WTC11 (cell line): ENCODE measurements at regions not wholly inside any gene's neighbourhood (a gene's known extent, or its start where the extent isn't known, plus 50 kb on each side); places are given as distances from the start of the nearest gene placed in this dataset.

Source experiments
- ATAC-seq: fragments of 200-7000 bp; cut with Tn5 transposase; 2 replicates; pipeline ENCODE4 v1.10.0; 2021; ENCODE audit warnings: mild to moderate bottlenecking, moderate library complexity
- CTCF ChIA-PET: fragments of 300-600 bp; sonication (Branson Sonifier 250); formaldehyde crosslinking; loops from one replicate; lab custom pipeline; 2021; ENCODE audit warnings: antibody characterized with exemption; lab: Charles Lee
- POLR2A ChIA-PET: fragments of 350-600 bp; sonication (Branson Sonifier 250); formaldehyde crosslinking; loops from one replicate; lab custom pipeline; 2021; ENCODE audit warnings: antibody characterized with exemption; lab: Charles Lee
- DNase-seq: peaks from one replicate; pipeline ENCODE4 v3.0.0; 2021; ENCODE audit warnings: low spot score
- H3K27ac Mint-ChIP-seq: 2 replicates; pipeline ENCODE4 v1.8.0; 2021; ENCODE audit warnings: mixed read lengths
- H3K27me3 Mint-ChIP-seq: 2 replicates; pipeline ENCODE4 v1.8.0; 2021; ENCODE audit warnings: low read depth, mild to moderate bottlenecking, moderate library complexity, mixed read lengths
- H3K36me3 Mint-ChIP-seq: 2 replicates; pipeline ENCODE4 v1.8.0; 2021; ENCODE audit warnings: mixed read lengths
- H3K4me1 Mint-ChIP-seq: 2 replicates; pipeline ENCODE4 v1.8.0; 2022; ENCODE audit warnings: mixed read lengths
- H3K4me3 Mint-ChIP-seq: 2 replicates; pipeline ENCODE4 v1.8.0; 2021; ENCODE audit warnings: mild to moderate bottlenecking, moderate library complexity, mixed read lengths
- H3K9me3 Mint-ChIP-seq: 2 replicates; pipeline ENCODE4 v1.8.0; 2021; ENCODE audit warnings: mixed read lengths
- FOXP1 ChIP-seq: sonication (generic); formaldehyde crosslinking; IDR thresholded peaks from 2 replicates; pipeline ENCODE4 v1.8.0; 2022; ENCODE audit warnings: missing genetic modification reagents, mild to moderate bottlenecking, moderate library complexity, borderline replicate concordance
- GTF2I ChIP-seq: fragments of 250-450 bp; sonication (Bioruptor Pico); conservative IDR thresholded peaks from 2 replicates; pipeline ENCODE4 v1.4.0; 2021; ENCODE audit warnings: mild to moderate bottlenecking
- JAZF1 ChIP-seq: fragments of 250-450 bp; sonication (Bioruptor Pico); IDR thresholded peaks from 2 replicates; pipeline ENCODE4 v1.9.0; 2021; ENCODE audit warnings: moderate library complexity, mild to moderate bottlenecking, inconsistent platforms
- NR3C1 ChIP-seq: sonication (generic); formaldehyde crosslinking; conservative IDR thresholded peaks from 2 replicates; pipeline ENCODE4 v1.8.1; 2023; ENCODE audit warnings: low read depth, mild to moderate bottlenecking, missing genetic modification reagents
- RORB ChIP-seq: fragments of 250-450 bp; sonication (Bioruptor Pico); IDR thresholded peaks from 2 replicates; pipeline ENCODE4 v1.9.0; 2021; ENCODE audit warnings: mild to moderate bottlenecking
- SMAD3 ChIP-seq: sonication (generic); formaldehyde crosslinking; IDR thresholded peaks from 2 replicates; pipeline ENCODE4 v1.8.0; 2022; ENCODE audit warnings: missing genetic modification reagents, mild to moderate bottlenecking, borderline replicate concordance
- SOX15 ChIP-seq: fragments of 250-450 bp; sonication (Bioruptor Pico); IDR thresholded peaks from 2 replicates; pipeline ENCODE4 v1.9.0; 2021; ENCODE audit warnings: mild to moderate bottlenecking
- SP1 ChIP-seq: sonication (generic); formaldehyde crosslinking; conservative IDR thresholded peaks from 2 replicates; pipeline ENCODE4 v1.8.1; 2022; ENCODE audit warnings: missing genetic modification reagents
- TCF7 ChIP-seq: sonication (generic); formaldehyde crosslinking; IDR thresholded peaks from 2 replicates; pipeline ENCODE4 v1.8.0; 2022; ENCODE audit warnings: mild to moderate bottlenecking, low read depth, missing genetic modification reagents, moderate library complexity
- ZNF317 ChIP-seq: sonication (generic); formaldehyde crosslinking; IDR thresholded peaks from 2 replicates; pipeline ENCODE4 v1.8.1; 2023; ENCODE audit warnings: low read depth, mild to moderate bottlenecking, moderate library complexity, missing genetic modification reagents, borderline replicate concordance
- TF ChIP-seq, protein P1 (sequence below): sonication (generic); formaldehyde crosslinking; IDR thresholded peaks from 2 replicates; pipeline ENCODE4 v1.8.1; 2022; ENCODE audit warnings: low read depth, mild to moderate bottlenecking, moderate library complexity, missing genetic modification reagents, borderline replicate concordance
- TF ChIP-seq, protein P2 (sequence below): fragments of 200-600 bp; IDR thresholded peaks from 2 replicates; pipeline ENCODE4 v1.8.0; 2022; ENCODE audit warnings: antibody characterized with exemption
- TF ChIP-seq, protein P3 (sequence below): sonication (generic); formaldehyde crosslinking; IDR thresholded peaks from 2 replicates; pipeline ENCODE4 v1.8.1; 2023; ENCODE audit warnings: mild to moderate bottlenecking, missing genetic modification reagents, moderate library complexity
- TF ChIP-seq, protein P4 (sequence below): sonication (generic); formaldehyde crosslinking; IDR thresholded peaks from 2 replicates; pipeline ENCODE4 v1.8.1; 2023; ENCODE audit warnings: mild to moderate bottlenecking, moderate library complexity, missing genetic modification reagents
- TF ChIP-seq, protein P5 (sequence below): fragments of 250-450 bp; sonication (Bioruptor Pico); conservative IDR thresholded peaks from 2 replicates; pipeline ENCODE4 v1.9.0; 2021; ENCODE audit warnings: mild to moderate bottlenecking
- TF ChIP-seq, protein P6 (sequence below): sonication (generic); formaldehyde crosslinking; conservative IDR thresholded peaks from 2 replicates; pipeline ENCODE4 v1.8.1; 2022; ENCODE audit warnings: mild to moderate bottlenecking, missing genetic modification reagents
- TF ChIP-seq, protein P7 (sequence below): fragments of 250-450 bp; sonication (Bioruptor Pico); IDR thresholded peaks from 2 replicates; pipeline ENCODE4 v1.8.0; 2021; ENCODE audit warnings: mild to moderate bottlenecking
- TF ChIP-seq, protein P8 (sequence below): sonication (generic); formaldehyde crosslinking; IDR thresholded peaks from 2 replicates; pipeline ENCODE4 v1.8.1; 2022; ENCODE audit warnings: low read depth, missing genetic modification reagents, borderline replicate concordance
- TF ChIP-seq, protein P9 (sequence below): sonication (generic); formaldehyde crosslinking; IDR thresholded peaks from 2 replicates; pipeline ENCODE4 v1.8.1; 2023; ENCODE audit warnings: mild to moderate bottlenecking, missing genetic modification reagents
- TF ChIP-seq, protein P10 (sequence below): fragments of 250-450 bp; sonication (Bioruptor Pico); IDR thresholded peaks from 2 replicates; pipeline ENCODE4 v1.9.0; 2021; ENCODE audit warnings: mild to moderate bottlenecking

DNA sequence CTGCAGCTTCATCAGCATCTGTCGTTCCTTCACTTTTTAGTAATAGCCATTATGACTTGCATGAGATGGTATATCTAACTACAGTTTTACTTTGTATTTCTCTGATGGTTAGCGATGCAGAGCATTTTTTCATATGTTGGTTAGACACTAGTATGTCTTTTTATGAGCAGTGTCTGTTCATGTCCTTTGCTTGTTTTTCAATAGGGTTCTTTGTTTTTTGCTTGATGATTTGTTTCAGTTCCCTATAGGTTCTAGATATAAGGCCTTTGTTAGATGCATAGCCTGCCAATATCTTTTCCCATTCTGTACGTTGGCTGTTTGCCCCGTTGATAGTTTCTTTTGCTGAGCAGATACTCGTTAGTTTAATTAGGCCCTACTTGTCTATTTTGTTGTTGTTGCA, 487.2 kb upstream of the BCHE start:
- no peak for DNase-seq
- no peak for ATAC-seq
- CTCF ChIA-PET, result no interaction called here
- Mint-ChIP-seq H3K36me3 (no peaks in the 10 kb centered on the region), H3K4me1 (peaks cover 8% of the 10 kb centered on the region), H3K27me3 (no peaks in the 10 kb centered on the region), H3K27ac (no peak overlapping the region), H3K4me3 (no peak overlapping the region), H3K9me3 (peaks cover 5% of the 10 kb centered on the region; the same call in 1 of the 2 replicates)
- POLR2A ChIA-PET, result no interaction called here
- TF ChIP-seq, protein P1, sequence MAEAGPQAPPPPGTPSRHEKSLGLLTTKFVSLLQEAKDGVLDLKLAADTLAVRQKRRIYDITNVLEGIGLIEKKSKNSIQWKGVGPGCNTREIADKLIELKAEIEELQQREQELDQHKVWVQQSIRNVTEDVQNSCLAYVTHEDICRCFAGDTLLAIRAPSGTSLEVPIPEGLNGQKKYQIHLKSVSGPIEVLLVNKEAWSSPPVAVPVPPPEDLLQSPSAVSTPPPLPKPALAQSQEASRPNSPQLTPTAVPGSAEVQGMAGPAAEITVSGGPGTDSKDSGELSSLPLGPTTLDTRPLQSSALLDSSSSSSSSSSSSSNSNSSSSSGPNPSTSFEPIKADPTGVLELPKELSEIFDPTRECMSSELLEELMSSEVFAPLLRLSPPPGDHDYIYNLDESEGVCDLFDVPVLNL (CRISPR knock-in tag), result no peak
- no peak for TF ChIP-seq NR3C1
- no peak for TF ChIP-seq JAZF1 (CRISPR knock-in tag)
- no peak for TF ChIP-seq RORB (CRISPR knock-in tag)
- no peak for TF ChIP-seq ZNF317 (CRISPR knock-in tag)
- TF ChIP-seq GTF2I (CRISPR knock-in tag), result no peak
- TF ChIP-seq SMAD3 (CRISPR knock-in tag), result no peak
- TF ChIP-seq, protein P2, sequence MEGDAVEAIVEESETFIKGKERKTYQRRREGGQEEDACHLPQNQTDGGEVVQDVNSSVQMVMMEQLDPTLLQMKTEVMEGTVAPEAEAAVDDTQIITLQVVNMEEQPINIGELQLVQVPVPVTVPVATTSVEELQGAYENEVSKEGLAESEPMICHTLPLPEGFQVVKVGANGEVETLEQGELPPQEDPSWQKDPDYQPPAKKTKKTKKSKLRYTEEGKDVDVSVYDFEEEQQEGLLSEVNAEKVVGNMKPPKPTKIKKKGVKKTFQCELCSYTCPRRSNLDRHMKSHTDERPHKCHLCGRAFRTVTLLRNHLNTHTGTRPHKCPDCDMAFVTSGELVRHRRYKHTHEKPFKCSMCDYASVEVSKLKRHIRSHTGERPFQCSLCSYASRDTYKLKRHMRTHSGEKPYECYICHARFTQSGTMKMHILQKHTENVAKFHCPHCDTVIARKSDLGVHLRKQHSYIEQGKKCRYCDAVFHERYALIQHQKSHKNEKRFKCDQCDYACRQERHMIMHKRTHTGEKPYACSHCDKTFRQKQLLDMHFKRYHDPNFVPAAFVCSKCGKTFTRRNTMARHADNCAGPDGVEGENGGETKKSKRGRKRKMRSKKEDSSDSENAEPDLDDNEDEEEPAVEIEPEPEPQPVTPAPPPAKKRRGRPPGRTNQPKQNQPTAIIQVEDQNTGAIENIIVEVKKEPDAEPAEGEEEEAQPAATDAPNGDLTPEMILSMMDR, result no peak

DNA sequence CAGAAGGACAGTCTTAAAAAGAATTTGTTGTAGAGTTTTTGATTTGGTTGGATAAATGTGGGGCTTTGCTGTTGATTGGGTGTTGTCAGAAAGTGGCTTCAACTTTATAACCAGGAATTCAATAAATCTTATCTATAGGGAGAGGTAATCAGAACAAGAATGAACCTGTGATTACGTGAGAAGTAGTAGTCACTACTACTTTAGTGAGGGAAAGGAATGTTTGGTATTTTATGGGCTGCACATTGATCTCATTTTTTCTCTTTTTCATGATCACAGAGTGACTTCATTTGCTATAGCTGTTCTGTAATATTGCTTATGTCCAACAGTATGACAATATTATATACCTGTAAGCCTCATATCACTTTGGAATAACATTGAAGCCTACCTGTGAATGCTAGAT, 485.2 kb upstream of the BCHE start:
- Mint-ChIP-seq H3K27ac (no peak overlapping the region), H3K4me3 (no peak overlapping the region), H3K4me1 (no peaks in the 10 kb centered on the region), H3K27me3 (no peaks in the 10 kb centered on the region), H3K36me3 (no peaks in the 10 kb centered on the region), H3K9me3 (peaks cover 9% of the 10 kb centered on the region; the same call in 1 of the 2 replicates)
- DNase-seq, result no peak
- ChIA-PET POLR2A (no interaction called here), CTCF (no interaction called here)
- no peak for ATAC-seq
- TF ChIP-seq, protein P3, sequence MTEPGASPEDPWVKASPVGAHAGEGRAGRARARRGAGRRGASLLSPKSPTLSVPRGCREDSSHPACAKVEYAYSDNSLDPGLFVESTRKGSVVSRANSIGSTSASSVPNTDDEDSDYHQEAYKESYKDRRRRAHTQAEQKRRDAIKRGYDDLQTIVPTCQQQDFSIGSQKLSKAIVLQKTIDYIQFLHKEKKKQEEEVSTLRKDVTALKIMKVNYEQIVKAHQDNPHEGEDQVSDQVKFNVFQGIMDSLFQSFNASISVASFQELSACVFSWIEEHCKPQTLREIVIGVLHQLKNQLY (CRISPR knock-in tag), result no peak
- TF ChIP-seq, protein P4, sequence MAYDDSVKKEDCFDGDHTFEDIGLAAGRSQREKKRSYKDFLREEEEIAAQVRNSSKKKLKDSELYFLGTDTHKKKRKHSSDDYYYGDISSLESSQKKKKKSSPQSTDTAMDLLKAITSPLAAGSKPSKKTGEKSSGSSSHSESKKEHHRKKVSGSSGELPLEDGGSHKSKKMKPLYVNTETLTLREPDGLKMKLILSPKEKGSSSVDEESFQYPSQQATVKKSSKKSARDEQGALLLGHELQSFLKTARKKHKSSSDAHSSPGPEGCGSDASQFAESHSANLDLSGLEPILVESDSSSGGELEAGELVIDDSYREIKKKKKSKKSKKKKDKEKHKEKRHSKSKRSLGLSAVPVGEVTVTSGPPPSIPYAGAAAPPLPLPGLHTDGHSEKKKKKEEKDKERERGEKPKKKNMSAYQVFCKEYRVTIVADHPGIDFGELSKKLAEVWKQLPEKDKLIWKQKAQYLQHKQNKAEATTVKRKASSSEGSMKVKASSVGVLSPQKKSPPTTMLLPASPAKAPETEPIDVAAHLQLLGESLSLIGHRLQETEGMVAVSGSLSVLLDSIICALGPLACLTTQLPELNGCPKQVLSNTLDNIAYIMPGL (CRISPR knock-in tag), result no peak
- TF ChIP-seq, protein P5, sequence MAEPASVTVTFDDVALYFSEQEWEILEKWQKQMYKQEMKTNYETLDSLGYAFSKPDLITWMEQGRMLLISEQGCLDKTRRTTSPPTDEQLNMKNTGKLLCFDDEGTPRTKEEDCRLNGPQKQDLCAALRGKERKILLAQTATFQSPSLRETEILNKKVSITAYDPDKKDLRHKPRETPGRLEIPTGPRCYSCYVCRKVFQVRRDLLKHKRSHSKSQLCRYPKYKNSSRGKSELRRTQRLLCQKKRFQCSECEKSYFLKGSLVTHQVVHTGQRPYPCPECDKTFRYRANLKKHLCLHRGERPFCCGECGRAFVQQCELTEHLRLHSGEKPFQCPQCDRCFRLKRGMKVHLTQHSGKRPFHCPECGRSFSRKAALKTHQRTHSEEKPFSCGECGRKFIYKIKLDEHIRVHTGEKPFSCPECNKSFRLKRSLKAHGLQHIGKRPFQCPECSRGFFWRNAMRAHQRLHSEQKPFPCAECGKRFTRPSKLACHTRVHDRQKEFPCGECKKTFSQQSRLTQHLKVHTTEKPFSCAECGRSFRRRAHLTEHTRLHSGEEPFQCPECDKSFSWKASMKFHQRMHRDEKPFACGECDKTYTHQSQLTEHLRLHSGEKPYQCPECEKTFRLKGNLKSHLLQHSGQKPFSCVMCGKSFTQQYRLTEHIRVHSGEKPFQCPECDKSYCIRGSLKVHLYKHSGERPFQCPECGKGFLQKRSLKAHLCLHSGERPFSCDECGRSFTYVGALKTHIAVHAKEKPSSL (CRISPR knock-in tag), result no peak
- TF ChIP-seq, protein P6, sequence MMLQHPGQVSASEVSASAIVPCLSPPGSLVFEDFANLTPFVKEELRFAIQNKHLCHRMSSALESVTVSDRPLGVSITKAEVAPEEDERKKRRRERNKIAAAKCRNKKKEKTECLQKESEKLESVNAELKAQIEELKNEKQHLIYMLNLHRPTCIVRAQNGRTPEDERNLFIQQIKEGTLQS, result no peak
- TF ChIP-seq, protein P7, sequence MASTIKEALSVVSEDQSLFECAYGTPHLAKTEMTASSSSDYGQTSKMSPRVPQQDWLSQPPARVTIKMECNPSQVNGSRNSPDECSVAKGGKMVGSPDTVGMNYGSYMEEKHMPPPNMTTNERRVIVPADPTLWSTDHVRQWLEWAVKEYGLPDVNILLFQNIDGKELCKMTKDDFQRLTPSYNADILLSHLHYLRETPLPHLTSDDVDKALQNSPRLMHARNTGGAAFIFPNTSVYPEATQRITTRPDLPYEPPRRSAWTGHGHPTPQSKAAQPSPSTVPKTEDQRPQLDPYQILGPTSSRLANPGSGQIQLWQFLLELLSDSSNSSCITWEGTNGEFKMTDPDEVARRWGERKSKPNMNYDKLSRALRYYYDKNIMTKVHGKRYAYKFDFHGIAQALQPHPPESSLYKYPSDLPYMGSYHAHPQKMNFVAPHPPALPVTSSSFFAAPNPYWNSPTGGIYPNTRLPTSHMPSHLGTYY (CRISPR knock-in tag), result no peak
- TF ChIP-seq SP1 (CRISPR knock-in tag), result no peak
- TF ChIP-seq RORB (CRISPR knock-in tag), result no peak
- TF ChIP-seq SOX15 (CRISPR knock-in tag), result no peak
- TF ChIP-seq, protein P8, sequence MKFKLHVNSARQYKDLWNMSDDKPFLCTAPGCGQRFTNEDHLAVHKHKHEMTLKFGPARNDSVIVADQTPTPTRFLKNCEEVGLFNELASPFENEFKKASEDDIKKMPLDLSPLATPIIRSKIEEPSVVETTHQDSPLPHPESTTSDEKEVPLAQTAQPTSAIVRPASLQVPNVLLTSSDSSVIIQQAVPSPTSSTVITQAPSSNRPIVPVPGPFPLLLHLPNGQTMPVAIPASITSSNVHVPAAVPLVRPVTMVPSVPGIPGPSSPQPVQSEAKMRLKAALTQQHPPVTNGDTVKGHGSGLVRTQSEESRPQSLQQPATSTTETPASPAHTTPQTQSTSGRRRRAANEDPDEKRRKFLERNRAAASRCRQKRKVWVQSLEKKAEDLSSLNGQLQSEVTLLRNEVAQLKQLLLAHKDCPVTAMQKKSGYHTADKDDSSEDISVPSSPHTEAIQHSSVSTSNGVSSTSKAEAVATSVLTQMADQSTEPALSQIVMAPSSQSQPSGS, result no peak
- TF ChIP-seq FOXP1 (CRISPR knock-in tag), result no peak
- TF ChIP-seq, protein P9, sequence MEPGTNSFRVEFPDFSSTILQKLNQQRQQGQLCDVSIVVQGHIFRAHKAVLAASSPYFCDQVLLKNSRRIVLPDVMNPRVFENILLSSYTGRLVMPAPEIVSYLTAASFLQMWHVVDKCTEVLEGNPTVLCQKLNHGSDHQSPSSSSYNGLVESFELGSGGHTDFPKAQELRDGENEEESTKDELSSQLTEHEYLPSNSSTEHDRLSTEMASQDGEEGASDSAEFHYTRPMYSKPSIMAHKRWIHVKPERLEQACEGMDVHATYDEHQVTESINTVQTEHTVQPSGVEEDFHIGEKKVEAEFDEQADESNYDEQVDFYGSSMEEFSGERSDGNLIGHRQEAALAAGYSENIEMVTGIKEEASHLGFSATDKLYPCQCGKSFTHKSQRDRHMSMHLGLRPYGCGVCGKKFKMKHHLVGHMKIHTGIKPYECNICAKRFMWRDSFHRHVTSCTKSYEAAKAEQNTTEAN, result no peak
- TF ChIP-seq GTF2I (CRISPR knock-in tag), result no peak
- no peak for TF ChIP-seq TCF7 (CRISPR knock-in tag)
- TF ChIP-seq, protein P10, sequence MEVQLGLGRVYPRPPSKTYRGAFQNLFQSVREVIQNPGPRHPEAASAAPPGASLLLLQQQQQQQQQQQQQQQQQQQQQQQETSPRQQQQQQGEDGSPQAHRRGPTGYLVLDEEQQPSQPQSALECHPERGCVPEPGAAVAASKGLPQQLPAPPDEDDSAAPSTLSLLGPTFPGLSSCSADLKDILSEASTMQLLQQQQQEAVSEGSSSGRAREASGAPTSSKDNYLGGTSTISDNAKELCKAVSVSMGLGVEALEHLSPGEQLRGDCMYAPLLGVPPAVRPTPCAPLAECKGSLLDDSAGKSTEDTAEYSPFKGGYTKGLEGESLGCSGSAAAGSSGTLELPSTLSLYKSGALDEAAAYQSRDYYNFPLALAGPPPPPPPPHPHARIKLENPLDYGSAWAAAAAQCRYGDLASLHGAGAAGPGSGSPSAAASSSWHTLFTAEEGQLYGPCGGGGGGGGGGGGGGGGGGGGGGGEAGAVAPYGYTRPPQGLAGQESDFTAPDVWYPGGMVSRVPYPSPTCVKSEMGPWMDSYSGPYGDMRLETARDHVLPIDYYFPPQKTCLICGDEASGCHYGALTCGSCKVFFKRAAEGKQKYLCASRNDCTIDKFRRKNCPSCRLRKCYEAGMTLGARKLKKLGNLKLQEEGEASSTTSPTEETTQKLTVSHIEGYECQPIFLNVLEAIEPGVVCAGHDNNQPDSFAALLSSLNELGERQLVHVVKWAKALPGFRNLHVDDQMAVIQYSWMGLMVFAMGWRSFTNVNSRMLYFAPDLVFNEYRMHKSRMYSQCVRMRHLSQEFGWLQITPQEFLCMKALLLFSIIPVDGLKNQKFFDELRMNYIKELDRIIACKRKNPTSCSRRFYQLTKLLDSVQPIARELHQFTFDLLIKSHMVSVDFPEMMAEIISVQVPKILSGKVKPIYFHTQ (CRISPR knock-in tag), result no peak
